Activated naive CD4-positive, alpha-beta T cell treated with anti-CD3 and anti-CD28 coated beads for 36 hours (primary cell): ENCODE measurements at regions not wholly inside any gene's neighbourhood (a gene's known extent, or its start where the extent isn't known, plus 50 kb on each side); places are given as distances from the start of the nearest gene placed in this dataset.

Experiments used
- CTCF ChIA-PET: fragments of 350-600 bp; sonication (Branson Sonifier 250); formaldehyde crosslinking; loops from one replicate; lab custom pipeline; 2021; ENCODE audit warnings: antibody characterized with exemption; lab: Charles Lee
- DNase-seq: peaks from one replicate; pipeline ENCODE4 v3.0.0-alpha.2; 2020
- H3K27ac Mint-ChIP-seq: one replicate; pipeline ENCODE4 v1.8.0; 2021; ENCODE audit warnings: mild to moderate bottlenecking, mixed read lengths
- H3K27me3 Mint-ChIP-seq: one replicate; pipeline ENCODE4 v1.8.0; 2021; ENCODE audit warnings: low read depth, mixed read lengths
- H3K36me3 Mint-ChIP-seq: one replicate; pipeline ENCODE4 v1.8.0; 2021; ENCODE audit warnings: low read depth, mixed read lengths
- H3K4me1 Mint-ChIP-seq: one replicate; pipeline ENCODE4 v1.8.0; 2021; ENCODE audit warnings: low read depth, mixed read lengths
- H3K4me3 Mint-ChIP-seq: one replicate; pipeline ENCODE4 v1.8.0; 2021; ENCODE audit warnings: mild to moderate bottlenecking, moderate library complexity, mixed read lengths
- H3K9me3 Mint-ChIP-seq: one replicate; pipeline ENCODE4 v1.8.0; 2021; ENCODE audit warnings: mixed read lengths
- intact Hi-C: fragments of 100-400 bp; cut with micrococcal nuclease; formaldehyde crosslinking; loops from one replicate; pipeline ENCODE4 v1.15.1; 2023

DNA sequence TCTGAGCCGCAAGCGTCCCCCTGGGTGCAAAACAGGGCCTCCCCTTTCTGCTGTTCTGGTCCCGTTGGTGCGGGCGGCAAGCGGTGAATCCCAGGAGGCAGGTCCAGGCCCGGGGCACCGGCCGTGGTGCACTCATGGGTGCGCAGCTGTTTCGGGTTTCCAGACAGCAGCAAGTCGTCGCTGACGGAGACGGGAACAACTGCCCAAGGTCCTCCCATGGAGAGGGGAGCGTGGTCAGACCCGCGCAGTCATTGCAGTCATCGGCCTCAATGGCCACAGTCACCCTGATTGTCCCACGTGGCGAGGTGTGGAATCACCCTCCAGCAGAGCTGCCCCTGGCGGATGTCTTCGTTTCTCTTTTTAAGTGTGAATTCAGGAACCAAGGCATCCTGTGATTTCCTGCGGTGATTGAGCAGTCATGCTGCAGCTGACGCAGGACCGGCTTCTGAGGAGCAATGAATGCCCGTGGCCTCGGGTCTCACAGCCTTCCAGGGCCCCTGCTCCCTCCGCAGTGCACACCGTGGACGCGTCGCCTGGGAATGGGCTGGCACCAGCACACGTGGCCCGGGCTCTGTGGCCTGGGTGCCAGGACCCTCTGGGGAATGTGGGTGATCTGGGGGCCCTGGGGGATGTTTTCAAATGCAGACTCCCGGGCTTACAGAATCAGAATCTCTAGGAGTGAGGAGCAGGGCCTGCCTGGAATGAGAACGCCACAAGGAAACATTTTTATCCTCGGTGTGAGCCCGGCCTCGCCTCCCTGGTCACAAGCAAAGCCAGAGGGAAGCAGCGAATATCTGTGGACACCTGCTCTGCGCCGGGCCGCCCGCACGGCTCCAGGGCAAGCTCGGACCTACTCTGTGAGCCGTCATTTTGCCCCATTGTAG lies 244.2 kb upstream of the SALL3 start:
- intact Hi-C loops = no loop called here
- Mint-ChIP-seq H3K27me3 (peaks cover 3% of the 10 kb centered on the region), H3K9me3 (no peaks in the 10 kb centered on the region), H3K4me3 (no peak overlapping the region), H3K27ac (no peak overlapping the region), H3K4me1 (no peaks in the 10 kb centered on the region), H3K36me3 (no peaks in the 10 kb centered on the region)
- CTCF ChIA-PET = no interaction called here
- DNase-seq = no peak

DNA sequence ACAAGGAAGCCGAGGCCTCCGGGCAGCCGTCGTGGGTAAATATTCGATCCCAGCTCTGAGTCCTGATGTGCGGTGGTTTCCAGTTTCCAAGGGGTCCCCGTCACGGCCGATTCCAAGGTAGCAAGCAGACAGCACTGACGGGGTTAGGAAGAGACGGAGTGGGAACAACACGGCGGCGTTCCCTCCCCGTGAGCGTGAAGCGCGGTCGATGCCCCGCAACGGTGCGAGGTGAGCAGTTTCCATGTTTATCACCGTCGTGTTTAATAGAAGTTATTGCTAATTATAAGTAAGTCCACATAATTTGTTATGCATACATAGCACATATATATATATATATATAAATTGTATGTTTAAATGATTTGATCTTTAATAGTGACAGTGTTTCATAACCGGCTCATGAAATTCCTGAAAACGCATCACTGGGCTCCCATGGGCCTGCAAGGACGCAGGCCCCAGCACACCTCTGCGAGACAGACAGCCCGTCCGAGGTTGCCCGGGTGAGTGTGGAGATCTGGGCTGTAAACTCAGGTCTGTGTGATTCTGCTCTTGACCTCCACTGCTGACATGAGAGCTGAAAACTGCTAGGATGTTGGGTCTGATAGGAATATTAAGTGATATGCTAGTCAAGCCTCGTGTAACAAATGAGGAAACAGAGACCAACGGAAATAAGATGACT lies 243.5 kb upstream of the SALL3 start:
- intact Hi-C loops = no loop called here
- no peak for DNase-seq
- Mint-ChIP-seq H3K9me3 (no peaks in the 10 kb centered on the region), H3K27ac (no peak overlapping the region), H3K36me3 (no peaks in the 10 kb centered on the region), H3K27me3 (peaks cover 3% of the 10 kb centered on the region), H3K4me1 (no peaks in the 10 kb centered on the region), H3K4me3 (no peak overlapping the region)
- CTCF ChIA-PET = no interaction called here

DNA sequence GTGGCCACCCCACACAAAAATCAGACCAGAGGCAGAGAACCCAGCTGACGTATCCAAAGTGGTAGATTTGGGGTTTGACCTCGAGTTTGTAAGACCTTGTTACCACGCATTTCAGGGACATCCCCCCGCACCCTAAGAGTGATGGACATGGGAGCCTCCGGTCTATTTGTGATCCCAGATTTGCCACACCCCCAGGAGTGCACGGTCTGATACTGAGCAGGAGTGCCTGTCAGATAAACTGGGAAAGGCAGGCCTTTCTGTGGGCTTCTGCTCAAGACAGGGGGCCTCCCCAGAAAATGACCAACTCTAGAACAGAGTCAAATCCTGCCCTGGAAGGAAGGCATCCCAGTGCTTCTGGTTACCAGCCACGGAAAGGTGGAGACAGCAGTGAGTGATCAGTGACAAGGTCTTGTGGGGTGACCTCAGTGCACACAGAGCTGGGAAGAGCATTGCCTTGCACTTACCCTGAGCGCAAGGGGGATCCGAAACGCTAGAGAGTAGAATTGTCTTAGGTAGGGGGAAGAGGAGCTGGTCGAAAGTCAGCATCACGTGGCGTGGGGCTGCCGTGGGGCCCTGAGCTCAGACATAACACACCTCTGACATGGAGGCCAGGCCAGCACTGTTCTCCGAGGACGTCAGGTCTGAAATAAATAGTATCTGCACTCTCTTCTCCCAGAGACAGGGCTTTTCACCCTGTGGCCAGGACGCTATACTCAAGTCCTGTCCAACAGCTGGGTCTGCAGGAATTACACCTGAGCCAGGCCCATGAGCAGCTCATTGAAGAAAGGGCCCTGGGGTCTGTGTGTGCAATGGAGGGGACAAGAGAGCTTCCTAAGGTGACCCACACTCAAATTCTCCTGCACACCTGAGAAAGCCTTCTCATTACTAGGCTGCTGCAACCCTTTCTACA lies 242.4 kb upstream of the SALL3 start:
- Mint-ChIP-seq H3K27ac (no peak overlapping the region), H3K9me3 (no peaks in the 10 kb centered on the region), H3K4me3 (no peak overlapping the region), H3K4me1 (no peaks in the 10 kb centered on the region), H3K36me3 (no peaks in the 10 kb centered on the region), H3K27me3 (peaks cover 3% of the 10 kb centered on the region)
- intact Hi-C loops = no loop called here
- CTCF ChIA-PET = no interaction called here
- DNase-seq = no peak

DNA sequence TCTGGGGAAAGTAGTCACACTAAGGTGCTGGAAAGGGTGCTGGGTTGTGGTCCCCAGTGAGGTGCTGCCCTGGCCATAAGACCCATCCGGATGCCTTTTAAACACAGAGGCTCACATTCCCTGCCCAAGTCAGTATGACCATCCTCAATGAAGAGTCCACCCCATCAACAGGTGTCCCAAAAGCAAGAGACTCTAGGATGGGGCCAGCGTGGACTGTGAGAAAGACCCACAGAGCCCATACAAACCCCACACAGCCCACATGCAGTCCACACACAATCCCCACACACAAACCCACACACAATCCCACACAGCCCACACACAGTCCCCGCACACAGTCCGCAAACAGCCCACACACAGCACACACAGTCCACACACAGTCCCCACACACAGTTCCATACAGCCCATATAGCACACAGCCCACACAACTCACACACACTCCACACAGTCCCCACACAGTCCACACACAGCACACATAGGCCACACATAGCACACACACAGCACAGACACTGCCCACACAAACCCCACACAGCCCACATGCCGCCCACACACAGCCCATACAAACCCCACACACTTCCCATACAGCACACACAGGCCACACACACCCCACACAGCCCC lies 241.4 kb upstream of the SALL3 start:
- no peak for DNase-seq
- peaks cover 3% of the 10 kb centered on the region for H3K27me3 Mint-ChIP-seq
- H3K36me3 Mint-ChIP-seq = no peaks in the 10 kb centered on the region
- no peak overlapping the region for H3K27ac Mint-ChIP-seq
- no peaks in the 10 kb centered on the region for H3K4me1 Mint-ChIP-seq
- intact Hi-C loops = no loop called here
- H3K4me3 Mint-ChIP-seq = no peak overlapping the region
- H3K9me3 Mint-ChIP-seq = no peaks in the 10 kb centered on the region
- CTCF ChIA-PET = no interaction called here

DNA sequence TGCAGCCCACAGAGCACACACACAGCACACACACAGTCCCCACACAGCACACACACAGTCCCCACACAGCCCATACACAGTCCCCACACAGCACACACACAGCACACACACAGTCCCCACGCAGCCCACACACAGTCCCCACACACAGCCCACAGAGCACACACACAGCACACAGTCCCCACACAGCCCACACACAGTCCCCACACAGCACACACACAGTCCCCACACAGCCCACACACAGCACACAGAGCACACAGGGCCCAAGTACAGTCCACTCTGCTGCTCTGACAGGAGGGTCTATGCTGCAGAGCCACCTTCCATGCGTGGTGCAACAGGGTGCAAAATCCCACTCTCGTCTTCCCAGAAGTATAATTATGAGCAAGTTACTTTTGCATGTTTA lies 240.5 kb upstream of the SALL3 start:
- CTCF ChIA-PET = no interaction called here
- Mint-ChIP-seq H3K27me3 (no peaks in the 10 kb centered on the region), H3K4me1 (no peaks in the 10 kb centered on the region), H3K9me3 (no peaks in the 10 kb centered on the region), H3K36me3 (no peaks in the 10 kb centered on the region), H3K27ac (no peak overlapping the region), H3K4me3 (no peak overlapping the region)
- intact Hi-C loops = no loop called here
- no peak for DNase-seq

DNA sequence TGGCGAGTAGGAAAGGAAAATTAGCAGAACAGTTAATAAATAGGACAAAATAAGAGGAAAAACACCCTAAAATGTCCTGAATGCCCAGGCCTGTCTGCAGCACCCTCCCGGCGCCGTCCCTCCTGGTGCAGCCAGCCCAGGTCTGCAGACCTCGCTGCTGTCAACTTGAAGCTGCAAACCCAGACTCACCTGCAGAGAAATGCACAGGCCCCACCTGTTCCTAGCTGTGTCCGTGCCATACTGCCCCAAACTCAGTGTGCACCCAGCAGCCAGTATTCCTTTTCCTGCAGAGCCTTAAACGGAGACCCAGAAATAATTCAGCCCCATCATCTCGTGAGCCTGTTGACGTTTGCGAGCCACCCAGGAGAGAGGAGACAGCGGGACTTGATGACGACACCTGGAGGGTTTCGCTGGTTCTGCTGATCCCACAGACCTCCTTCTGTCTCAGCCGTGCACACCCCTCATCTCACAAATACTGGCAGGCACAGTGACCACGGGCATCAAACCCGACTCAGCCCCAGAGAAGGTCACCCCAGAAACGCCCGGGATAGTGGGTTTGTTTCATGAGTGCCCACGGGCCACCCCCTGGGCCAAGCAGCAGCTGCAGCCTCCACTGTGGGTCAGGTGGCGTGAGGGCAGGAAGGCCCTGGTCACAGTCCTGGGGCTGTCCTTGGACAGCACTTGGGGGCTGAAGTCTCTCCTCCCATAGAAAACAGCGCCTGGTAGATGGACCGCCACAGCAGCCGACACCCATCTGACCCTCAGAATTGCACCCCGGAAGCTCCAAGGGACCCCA lies 239.5 kb upstream of the SALL3 start:
- intact Hi-C loops = no loop called here
- H3K4me1 Mint-ChIP-seq = no peaks in the 10 kb centered on the region
- CTCF ChIA-PET = no interaction called here
- no peaks in the 10 kb centered on the region for H3K9me3 Mint-ChIP-seq
- no peak overlapping the region for H3K27ac Mint-ChIP-seq
- H3K4me3 Mint-ChIP-seq = no peak overlapping the region
- H3K27me3 Mint-ChIP-seq = no peaks in the 10 kb centered on the region
- no peaks in the 10 kb centered on the region for H3K36me3 Mint-ChIP-seq
- no peak for DNase-seq

DNA sequence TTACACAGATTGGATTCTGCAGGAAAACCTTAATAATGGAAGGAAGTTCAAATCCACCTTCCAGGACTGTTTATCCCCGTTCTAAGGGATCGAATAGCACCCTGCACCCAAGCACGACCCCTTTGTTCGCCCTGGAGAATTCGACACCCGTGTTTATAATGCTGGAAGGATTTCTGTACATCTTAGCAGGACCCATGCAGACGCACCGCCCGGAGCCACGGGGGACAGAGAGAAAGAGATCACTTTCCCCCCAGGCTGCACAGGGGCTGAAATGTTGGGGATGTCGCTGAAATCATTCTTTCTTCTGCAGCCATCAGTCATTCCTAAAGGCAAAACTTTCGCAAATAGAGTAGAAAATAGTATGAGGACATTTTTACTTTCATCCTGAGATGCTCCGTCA lies 238.7 kb upstream of the SALL3 start:
- Mint-ChIP-seq H3K4me3 (no peak overlapping the region), H3K27me3 (no peaks in the 10 kb centered on the region), H3K36me3 (no peaks in the 10 kb centered on the region), H3K4me1 (no peaks in the 10 kb centered on the region), H3K27ac (no peak overlapping the region), H3K9me3 (no peaks in the 10 kb centered on the region)
- CTCF ChIA-PET = no interaction called here
- no peak for DNase-seq
- intact Hi-C loops = no loop called here

DNA sequence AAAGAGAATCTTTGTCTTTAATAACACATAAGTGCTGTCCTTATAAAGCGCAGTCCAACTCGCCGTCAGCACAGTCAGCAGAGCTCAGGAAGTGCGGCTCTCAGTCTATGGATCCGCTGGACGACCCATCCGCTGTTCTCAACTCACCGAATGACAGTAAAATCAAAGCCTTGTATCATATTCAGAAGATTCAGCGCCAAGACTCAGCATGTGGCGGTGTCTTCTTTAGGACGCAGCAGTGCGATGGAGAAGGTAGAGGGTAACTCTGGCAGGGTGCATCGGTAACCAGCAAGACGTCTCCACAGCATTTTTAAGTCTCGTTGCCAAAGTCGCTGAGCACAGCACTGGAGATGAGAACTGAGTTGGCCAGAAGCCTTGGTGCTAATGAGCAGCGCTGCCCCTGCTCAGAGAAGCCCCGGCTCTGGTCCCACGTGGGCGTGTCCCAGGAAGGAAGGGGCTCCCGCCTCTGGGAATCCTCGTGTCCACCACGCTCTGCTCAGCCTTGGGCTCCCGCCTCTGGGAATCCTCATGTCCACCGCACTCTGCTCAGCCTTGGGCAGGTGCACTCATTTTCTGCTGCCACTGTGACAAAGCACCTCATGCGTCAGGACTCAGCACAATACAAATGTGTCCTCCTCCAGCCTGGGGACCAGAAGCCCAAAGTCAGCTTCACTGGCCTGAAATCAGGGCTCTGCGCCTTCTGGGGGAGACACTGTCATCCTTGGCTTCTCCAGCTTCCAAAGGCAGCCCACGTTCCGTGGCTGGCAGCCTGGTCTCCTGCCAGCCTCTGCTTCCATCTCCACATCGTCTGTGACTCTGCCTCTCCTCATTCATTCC lies 238.0 kb upstream of the SALL3 start:
- no peaks in the 10 kb centered on the region for H3K9me3 Mint-ChIP-seq
- CTCF ChIA-PET = no interaction called here
- H3K36me3 Mint-ChIP-seq = no peaks in the 10 kb centered on the region
- peaks cover 2% of the 10 kb centered on the region for H3K27me3 Mint-ChIP-seq
- H3K4me3 Mint-ChIP-seq = no peak overlapping the region
- no peak overlapping the region for H3K27ac Mint-ChIP-seq
- no peak for DNase-seq
- H3K4me1 Mint-ChIP-seq = no peaks in the 10 kb centered on the region
- intact Hi-C loops = no loop called here

DNA sequence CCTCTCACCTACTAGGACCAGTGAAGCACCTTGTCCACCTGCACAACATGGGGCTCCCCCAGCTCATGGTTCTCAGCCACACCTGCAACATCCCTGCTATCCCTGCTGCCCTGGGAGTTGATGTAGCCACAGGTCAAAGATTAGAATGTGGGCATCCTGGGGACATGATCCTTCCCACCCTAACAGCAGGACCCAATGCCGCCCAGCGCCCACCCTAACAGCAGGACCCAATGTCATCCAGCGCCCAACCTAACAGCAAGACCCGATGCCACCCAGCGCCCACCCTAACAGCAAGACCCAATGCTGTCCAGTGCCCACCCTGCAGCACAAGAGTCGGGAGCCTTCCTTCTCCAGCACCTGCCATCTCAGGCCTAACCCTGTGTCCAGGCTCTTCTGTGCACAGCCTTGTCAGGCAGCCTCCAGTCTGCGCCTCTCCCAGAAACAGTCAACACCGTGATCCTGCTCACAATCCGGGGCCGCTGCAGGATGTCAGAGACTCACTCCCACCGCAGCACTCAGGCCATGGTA lies 237.3 kb upstream of the SALL3 start:
- DNase-seq = no peak
- H3K36me3 Mint-ChIP-seq = no peaks in the 10 kb centered on the region
- H3K9me3 Mint-ChIP-seq = no peaks in the 10 kb centered on the region
- no peak overlapping the region for H3K27ac Mint-ChIP-seq
- no peak overlapping the region for H3K4me3 Mint-ChIP-seq
- no peaks in the 10 kb centered on the region for H3K4me1 Mint-ChIP-seq
- peaks cover 2% of the 10 kb centered on the region for H3K27me3 Mint-ChIP-seq
- CTCF ChIA-PET = no interaction called here
- intact Hi-C loops = no loop called here

DNA sequence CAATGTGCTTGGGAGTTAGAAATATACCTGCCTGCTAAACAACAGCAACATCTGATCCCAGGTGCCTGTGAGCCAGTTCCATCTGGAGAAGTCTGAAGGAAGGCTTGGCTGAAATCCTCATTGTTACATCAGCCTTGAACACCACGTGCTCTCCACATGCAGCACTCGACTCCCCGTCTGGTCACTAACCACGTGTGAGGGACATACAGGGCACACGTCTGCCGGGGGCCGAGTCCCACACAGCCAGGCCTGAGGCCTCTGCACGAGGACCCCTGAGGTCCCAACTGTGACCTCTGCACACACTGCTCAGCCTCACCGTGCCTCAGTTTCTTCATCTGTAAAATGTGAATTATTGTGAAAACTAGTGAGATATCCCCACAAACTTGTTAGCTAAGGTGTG lies 236.5 kb upstream of the SALL3 start:
- Mint-ChIP-seq H3K27ac (no peak overlapping the region), H3K9me3 (no peaks in the 10 kb centered on the region), H3K4me1 (no peaks in the 10 kb centered on the region), H3K4me3 (no peak overlapping the region), H3K27me3 (peaks cover 2% of the 10 kb centered on the region), H3K36me3 (no peaks in the 10 kb centered on the region)
- no peak for DNase-seq
- intact Hi-C loops = no loop called here
- CTCF ChIA-PET = no interaction called here

DNA sequence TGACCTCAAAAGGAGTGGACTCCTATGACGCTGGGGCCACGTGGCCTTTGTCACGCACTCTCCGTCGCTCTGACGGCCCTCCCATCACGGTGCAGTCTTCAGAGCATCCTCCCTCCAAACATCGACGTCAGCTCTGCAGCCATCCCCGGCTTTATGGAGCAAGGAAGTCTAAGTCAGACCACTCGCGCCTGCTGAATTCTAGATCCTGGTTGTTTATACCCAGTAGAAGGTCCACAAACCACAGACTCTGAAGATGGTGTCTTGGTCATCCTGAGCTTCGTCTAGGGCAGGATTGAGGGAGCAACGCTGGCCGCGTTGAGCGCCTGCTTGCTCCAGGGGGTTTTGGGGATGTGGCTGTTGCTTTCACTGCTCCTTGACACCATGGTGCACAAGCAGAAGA lies 228.0 kb upstream of the SALL3 start:
- Mint-ChIP-seq H3K36me3 (no peaks in the 10 kb centered on the region), H3K4me3 (no peak overlapping the region), H3K27me3 (peaks cover 2% of the 10 kb centered on the region), H3K27ac (no peak overlapping the region), H3K4me1 (no peaks in the 10 kb centered on the region), H3K9me3 (no peaks in the 10 kb centered on the region)
- CTCF ChIA-PET = no interaction called here
- no peak for DNase-seq
- intact Hi-C loops = no loop called here
